ENCODE measurements at regions not wholly inside any gene's neighbourhood (a gene's known extent, or its start where the extent isn't known, plus 50 kb on each side); places are given as distances from the start of the nearest gene placed in this dataset.
"Not testable (repeated sequence)": the region's sequence is repeated elsewhere in the genome, so short reads cannot be mapped to it uniquely, and the experiment has no call there.

DNA sequence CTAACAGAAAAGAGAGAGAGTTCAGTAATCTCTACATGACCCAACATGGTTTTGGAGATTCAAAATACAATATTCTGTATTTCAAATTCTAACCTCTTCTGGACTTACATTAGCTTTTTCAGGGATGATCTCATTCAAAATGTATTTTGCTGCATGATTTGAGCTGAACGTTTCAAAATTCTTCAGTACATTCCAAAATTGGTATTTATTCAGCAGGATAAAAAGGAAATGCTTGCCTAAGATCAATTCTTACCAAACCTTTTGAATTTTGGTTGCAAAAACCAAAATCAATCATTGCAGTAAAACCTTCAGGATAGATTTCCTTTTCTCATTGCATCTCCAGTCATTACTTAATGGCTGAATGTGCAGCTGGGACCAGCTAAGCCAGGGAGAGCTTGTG is 1761.3 kb upstream of the SEL1L start:
- H3K4me1 ChIP-seq (ENCODE audit: control insufficient read depth in 1 of 2, insufficient read depth in 1 of 2, low read depth in 1 of 2, low read length in 1 of 2), result no peaks in the 10 kb centered on the region
- no peak overlapping the region for H3K27ac ChIP-seq
- no peaks in the 10 kb centered on the region for H3K36me3 ChIP-seq
- H3K4me3 ChIP-seq (ENCODE audit: low read depth in 1 of 2, low read length in 1 of 2), result no peak overlapping the region
- no peaks in the 10 kb centered on the region for H3K27me3 ChIP-seq
- TF ChIP-seq, protein P1, sequence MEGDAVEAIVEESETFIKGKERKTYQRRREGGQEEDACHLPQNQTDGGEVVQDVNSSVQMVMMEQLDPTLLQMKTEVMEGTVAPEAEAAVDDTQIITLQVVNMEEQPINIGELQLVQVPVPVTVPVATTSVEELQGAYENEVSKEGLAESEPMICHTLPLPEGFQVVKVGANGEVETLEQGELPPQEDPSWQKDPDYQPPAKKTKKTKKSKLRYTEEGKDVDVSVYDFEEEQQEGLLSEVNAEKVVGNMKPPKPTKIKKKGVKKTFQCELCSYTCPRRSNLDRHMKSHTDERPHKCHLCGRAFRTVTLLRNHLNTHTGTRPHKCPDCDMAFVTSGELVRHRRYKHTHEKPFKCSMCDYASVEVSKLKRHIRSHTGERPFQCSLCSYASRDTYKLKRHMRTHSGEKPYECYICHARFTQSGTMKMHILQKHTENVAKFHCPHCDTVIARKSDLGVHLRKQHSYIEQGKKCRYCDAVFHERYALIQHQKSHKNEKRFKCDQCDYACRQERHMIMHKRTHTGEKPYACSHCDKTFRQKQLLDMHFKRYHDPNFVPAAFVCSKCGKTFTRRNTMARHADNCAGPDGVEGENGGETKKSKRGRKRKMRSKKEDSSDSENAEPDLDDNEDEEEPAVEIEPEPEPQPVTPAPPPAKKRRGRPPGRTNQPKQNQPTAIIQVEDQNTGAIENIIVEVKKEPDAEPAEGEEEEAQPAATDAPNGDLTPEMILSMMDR (IDR thresholded peaks at IDR 0.05), result no peak
- H3K9me3 ChIP-seq, result no peaks in the 10 kb centered on the region

DNA sequence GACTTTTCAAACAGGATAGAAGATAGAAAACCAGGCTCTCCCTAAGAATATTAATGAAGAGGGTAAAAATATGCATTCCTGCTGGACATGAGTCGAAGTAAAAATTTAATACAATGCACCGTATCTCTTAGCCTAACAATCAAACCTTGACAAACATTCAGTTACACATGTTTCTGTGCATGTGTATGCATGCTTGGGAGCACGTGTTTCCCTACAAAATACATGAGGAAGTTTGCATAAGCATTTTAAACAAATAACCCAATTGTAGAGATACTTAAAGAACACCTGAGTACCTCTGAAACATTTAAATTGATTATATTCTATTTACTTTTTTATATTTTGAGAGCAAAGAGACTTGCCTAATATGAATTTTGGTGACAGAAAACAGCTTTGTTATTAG is 1763.7 kb upstream of the SEL1L start:
- no peaks in the 10 kb centered on the region for H3K4me1 ChIP-seq (ENCODE audit: control insufficient read depth in 1 of 2, insufficient read depth in 1 of 2, low read depth in 1 of 2, low read length in 1 of 2)
- H3K9me3 ChIP-seq, result no peaks in the 10 kb centered on the region
- no peak overlapping the region for H3K27ac ChIP-seq
- H3K36me3 ChIP-seq, result no peaks in the 10 kb centered on the region
- TF ChIP-seq, protein P1 (IDR thresholded peaks at IDR 0.05), result no peak
- H3K27me3 ChIP-seq, result no peaks in the 10 kb centered on the region
- no peak overlapping the region for H3K4me3 ChIP-seq (ENCODE audit: low read depth in 1 of 2, low read length in 1 of 2)

DNA sequence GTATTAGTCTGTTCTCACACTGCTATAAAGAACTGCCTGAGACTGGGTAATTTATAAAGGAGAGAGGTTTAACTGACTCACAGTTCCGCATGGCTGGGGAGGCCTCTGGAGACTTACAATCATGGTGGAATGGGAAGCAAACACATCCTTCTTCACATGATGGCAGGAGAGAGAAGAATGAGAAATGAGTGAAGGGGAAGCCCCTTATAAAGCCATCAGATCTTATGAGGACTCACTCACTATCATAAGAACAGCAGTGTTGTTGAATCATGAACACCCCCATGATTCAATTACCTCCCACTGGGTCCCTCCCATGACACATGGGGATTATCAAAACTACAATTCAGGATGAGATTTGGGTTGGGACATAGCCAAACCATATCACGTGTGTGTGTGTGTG is 1764.4 kb upstream of the SEL1L start:
- not testable (repeated sequence) for H3K4me1 ChIP-seq (ENCODE audit: control insufficient read depth in 1 of 2, insufficient read depth in 1 of 2, low read depth in 1 of 2, low read length in 1 of 2); H3K36me3 ChIP-seq; H3K9me3 ChIP-seq; H3K27ac ChIP-seq; H3K27me3 ChIP-seq; H3K4me3 ChIP-seq (ENCODE audit: low read depth in 1 of 2, low read length in 1 of 2)

DNA sequence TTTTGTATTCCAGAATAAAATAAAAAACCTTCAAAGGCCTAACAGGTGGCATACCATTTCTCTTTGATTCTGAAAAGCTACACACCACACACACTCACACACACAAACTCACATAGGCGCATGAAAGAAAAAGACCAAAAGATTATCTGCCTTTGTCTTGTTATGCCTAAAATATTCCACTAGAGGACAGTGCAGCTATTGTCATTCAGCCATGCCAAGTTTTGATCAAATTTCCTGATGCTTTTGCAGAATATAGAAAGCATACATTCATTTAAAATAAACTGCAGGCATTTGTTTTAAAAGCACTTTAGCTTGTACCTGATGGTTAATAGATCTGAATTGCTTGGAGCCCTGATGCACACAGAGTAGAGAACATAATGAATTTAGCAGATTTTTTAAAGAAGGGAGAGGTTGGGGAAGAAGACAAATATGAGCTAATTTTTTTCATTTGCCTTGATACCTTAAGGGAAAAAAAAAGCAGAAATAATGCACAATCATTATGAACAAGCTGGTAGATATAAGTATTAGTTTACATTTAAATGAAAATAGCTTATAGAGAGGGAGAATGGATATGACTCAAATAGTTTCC is 1766.9 kb upstream of the SEL1L start:
- no peaks in the 10 kb centered on the region for H3K36me3 ChIP-seq
- no peak overlapping the region for H3K4me3 ChIP-seq (ENCODE audit: low read depth in 1 of 2, low read length in 1 of 2)
- no peaks in the 10 kb centered on the region for H3K27me3 ChIP-seq
- H3K27ac ChIP-seq, result no peak overlapping the region
- H3K4me1 ChIP-seq (ENCODE audit: control insufficient read depth in 1 of 2, insufficient read depth in 1 of 2, low read depth in 1 of 2, low read length in 1 of 2), result no peaks in the 10 kb centered on the region
- TF ChIP-seq, protein P1 (IDR thresholded peaks at IDR 0.05), result no peak
- H3K9me3 ChIP-seq, result no peaks in the 10 kb centered on the region

DNA sequence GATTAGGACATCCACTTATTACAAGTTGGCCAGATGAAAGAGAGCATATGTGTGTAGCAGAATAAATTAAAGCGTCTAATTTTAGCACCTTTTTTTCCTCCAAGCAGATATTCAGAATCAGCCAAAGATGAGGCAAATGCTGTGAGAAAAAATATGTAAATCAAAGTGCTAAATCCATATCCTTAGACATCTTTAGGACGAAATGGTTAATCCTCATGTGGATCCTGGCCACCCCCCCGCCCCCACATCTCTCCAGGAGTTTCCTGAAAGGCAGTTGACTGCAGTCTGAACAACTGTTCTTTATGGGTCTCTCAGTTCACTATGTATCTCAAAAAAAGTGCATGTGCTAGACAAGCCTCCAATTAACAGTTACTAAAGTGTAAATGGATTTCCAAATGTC is 1768.1 kb upstream of the SEL1L start:
- no peak overlapping the region for H3K27ac ChIP-seq
- TF ChIP-seq, protein P1 (IDR thresholded peaks at IDR 0.05), result no peak
- no peaks in the 10 kb centered on the region for H3K27me3 ChIP-seq
- no peaks in the 10 kb centered on the region for H3K4me1 ChIP-seq (ENCODE audit: control insufficient read depth in 1 of 2, insufficient read depth in 1 of 2, low read depth in 1 of 2, low read length in 1 of 2)
- H3K36me3 ChIP-seq, result no peaks in the 10 kb centered on the region
- H3K4me3 ChIP-seq (ENCODE audit: low read depth in 1 of 2, low read length in 1 of 2), result no peak overlapping the region
- no peaks in the 10 kb centered on the region for H3K9me3 ChIP-seq

DNA sequence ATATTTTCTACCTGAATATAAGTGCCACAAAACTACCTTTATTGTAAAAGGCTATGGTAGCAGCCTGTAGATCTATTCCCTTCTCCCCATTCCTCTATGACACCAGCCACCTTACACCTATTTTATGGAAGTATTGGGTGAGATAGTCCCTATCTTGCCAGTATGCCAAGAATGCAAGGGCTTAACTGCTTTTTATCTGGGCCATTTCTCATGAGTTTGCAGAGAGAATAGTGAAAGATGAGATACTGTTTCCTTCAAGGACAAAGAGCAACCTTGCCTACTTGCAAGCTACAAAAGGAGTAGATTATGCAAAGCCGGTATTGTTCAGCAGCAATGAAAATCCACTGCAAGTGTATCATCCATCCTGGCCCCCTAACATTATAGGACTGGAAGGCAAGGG is 1775.6 kb upstream of the SEL1L start:
- Histone ChIP-seq H3K36me3 (no peaks in the 10 kb centered on the region), H3K4me1 (ENCODE audit: control insufficient read depth in 1 of 2, insufficient read depth in 1 of 2, low read depth in 1 of 2, low read length in 1 of 2) (no peaks in the 10 kb centered on the region), H3K27ac (no peak overlapping the region), H3K4me3 (ENCODE audit: low read depth in 1 of 2, low read length in 1 of 2) (no peak overlapping the region), H3K27me3 (no peaks in the 10 kb centered on the region), H3K9me3 (no peaks in the 10 kb centered on the region)
- TF ChIP-seq, protein P1 (IDR thresholded peaks at IDR 0.05), result no peak
